OCI-LY1 (cell line): ENCODE measurements at regions not wholly inside any gene's neighbourhood (a gene's known extent, or its start where the extent isn't known, plus 50 kb on each side); places are given as distances from the start of the nearest gene placed in this dataset.

ENCODE experiments used
- CTCF ChIP-seq: fragments of 200-600 bp; sonication (generic), shearing (Covaris generic); IDR thresholded peaks from 2 replicates; pipeline ENCODE4 v1.5.1; 2017; ENCODE audit warnings: mild to moderate bottlenecking, antibody characterized with exemption, low read length, moderate library complexity, mixed read lengths
- EZH2 ChIP-seq: fragments of 200-600 bp; sonication (generic), shearing (Covaris generic); IDR thresholded peaks from 2 replicates; pipeline ENCODE4 v1.8.0; 2017; ENCODE audit warnings: borderline replicate concordance, mixed run types, mild to moderate bottlenecking, antibody characterized with exemption, low read length, moderate library complexity, mixed read lengths

- TF ChIP-seq CTCF (no peak), EZH2 (no peak)
Observed at GRCh38 chr2:18910843-18911242, 321.5 kb upstream of the NT5C1B start.
